WTC11 (cell line): ENCODE measurements at regions not wholly inside any gene's neighbourhood (a gene's known extent, or its start where the extent isn't known, plus 50 kb on each side); places are given as distances from the start of the nearest gene placed in this dataset.

Experiments used
- ARID4B ChIP-seq: sonication (generic); formaldehyde crosslinking; IDR thresholded peaks from 2 replicates; pipeline ENCODE4 v1.8.0; 2023; ENCODE audit warnings: missing genetic modification reagents, mild to moderate bottlenecking, borderline replicate concordance
- ATF2 ChIP-seq: sonication (generic); formaldehyde crosslinking; IDR thresholded peaks from 2 replicates; pipeline ENCODE4 v1.8.1; 2022; ENCODE audit warnings: low read depth, missing genetic modification reagents, borderline replicate concordance
- CDX4 ChIP-seq: fragments of 250-450 bp; sonication (Bioruptor Pico); IDR thresholded peaks from 2 replicates; pipeline ENCODE4 v1.9.0; 2021; ENCODE audit warnings: moderate library complexity, mild to moderate bottlenecking, inconsistent platforms, borderline replicate concordance
- IRF1 ChIP-seq: sonication (generic); formaldehyde crosslinking; IDR thresholded peaks from 2 replicates; pipeline ENCODE4 v1.8.0; 2023; ENCODE audit warnings: missing genetic modification reagents
- NFYB ChIP-seq: sonication (generic); formaldehyde crosslinking; conservative IDR thresholded peaks from 2 replicates; pipeline ENCODE4 v1.8.0; 2022; ENCODE audit warnings: low read depth, missing genetic modification reagents
- SMAD3 ChIP-seq: sonication (generic); formaldehyde crosslinking; IDR thresholded peaks from 2 replicates; pipeline ENCODE4 v1.8.0; 2022; ENCODE audit warnings: missing genetic modification reagents, mild to moderate bottlenecking, borderline replicate concordance
- ZNF121 ChIP-seq: sonication (generic); formaldehyde crosslinking; IDR thresholded peaks from 2 replicates; pipeline ENCODE4 v1.8.0; 2023; ENCODE audit warnings: missing genetic modification reagents
- ZNF263 ChIP-seq: sonication (generic); formaldehyde crosslinking; IDR thresholded peaks from 2 replicates; pipeline ENCODE4 v1.8.1; 2022; ENCODE audit warnings: low read depth, mild to moderate bottlenecking, moderate library complexity, missing genetic modification reagents
- ZNF423 ChIP-seq: fragments of 250-450 bp; sonication (Bioruptor Pico); IDR thresholded peaks from 2 replicates; pipeline ENCODE4 v2.1.2; 2022; ENCODE audit warnings: mild to moderate bottlenecking, moderate library complexity
- TF ChIP-seq, protein P1 (sequence below): fragments of 200-600 bp; IDR thresholded peaks from 2 replicates; pipeline ENCODE4 v1.8.0; 2022; ENCODE audit warnings: antibody characterized with exemption
- TF ChIP-seq, protein P2 (sequence below): sonication (generic); formaldehyde crosslinking; IDR thresholded peaks from 2 replicates; pipeline ENCODE4 v1.8.0; 2022; ENCODE audit warnings: mild to moderate bottlenecking, missing genetic modification reagents
- TF ChIP-seq, protein P3 (sequence below): sonication (generic); formaldehyde crosslinking; IDR thresholded peaks from 2 replicates; pipeline ENCODE4 v1.8.0; 2022; ENCODE audit warnings: missing genetic modification reagents
- TF ChIP-seq, protein P4 (sequence below): sonication (generic); formaldehyde crosslinking; IDR thresholded peaks from 2 replicates; pipeline ENCODE4 v1.8.1; 2023; ENCODE audit warnings: mild to moderate bottlenecking, missing genetic modification reagents, moderate library complexity

- TF ChIP-seq NFYB (CRISPR knock-in tag) (no peak), CDX4 (CRISPR knock-in tag) (no peak), ATF2 (CRISPR knock-in tag) (no peak), SMAD3 (CRISPR knock-in tag) (no peak), ZNF423 (CRISPR knock-in tag) (no peak), ZNF121 (CRISPR knock-in tag) (no peak), ARID4B (CRISPR knock-in tag) (no peak), ZNF263 (CRISPR knock-in tag) (no peak), IRF1 (no peak)
- TF ChIP-seq, protein P1, sequence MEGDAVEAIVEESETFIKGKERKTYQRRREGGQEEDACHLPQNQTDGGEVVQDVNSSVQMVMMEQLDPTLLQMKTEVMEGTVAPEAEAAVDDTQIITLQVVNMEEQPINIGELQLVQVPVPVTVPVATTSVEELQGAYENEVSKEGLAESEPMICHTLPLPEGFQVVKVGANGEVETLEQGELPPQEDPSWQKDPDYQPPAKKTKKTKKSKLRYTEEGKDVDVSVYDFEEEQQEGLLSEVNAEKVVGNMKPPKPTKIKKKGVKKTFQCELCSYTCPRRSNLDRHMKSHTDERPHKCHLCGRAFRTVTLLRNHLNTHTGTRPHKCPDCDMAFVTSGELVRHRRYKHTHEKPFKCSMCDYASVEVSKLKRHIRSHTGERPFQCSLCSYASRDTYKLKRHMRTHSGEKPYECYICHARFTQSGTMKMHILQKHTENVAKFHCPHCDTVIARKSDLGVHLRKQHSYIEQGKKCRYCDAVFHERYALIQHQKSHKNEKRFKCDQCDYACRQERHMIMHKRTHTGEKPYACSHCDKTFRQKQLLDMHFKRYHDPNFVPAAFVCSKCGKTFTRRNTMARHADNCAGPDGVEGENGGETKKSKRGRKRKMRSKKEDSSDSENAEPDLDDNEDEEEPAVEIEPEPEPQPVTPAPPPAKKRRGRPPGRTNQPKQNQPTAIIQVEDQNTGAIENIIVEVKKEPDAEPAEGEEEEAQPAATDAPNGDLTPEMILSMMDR = no peak
- TF ChIP-seq, protein P2, sequence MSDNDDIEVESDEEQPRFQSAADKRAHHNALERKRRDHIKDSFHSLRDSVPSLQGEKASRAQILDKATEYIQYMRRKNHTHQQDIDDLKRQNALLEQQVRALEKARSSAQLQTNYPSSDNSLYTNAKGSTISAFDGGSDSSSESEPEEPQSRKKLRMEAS (CRISPR knock-in tag) = no peak
- TF ChIP-seq, protein P3, sequence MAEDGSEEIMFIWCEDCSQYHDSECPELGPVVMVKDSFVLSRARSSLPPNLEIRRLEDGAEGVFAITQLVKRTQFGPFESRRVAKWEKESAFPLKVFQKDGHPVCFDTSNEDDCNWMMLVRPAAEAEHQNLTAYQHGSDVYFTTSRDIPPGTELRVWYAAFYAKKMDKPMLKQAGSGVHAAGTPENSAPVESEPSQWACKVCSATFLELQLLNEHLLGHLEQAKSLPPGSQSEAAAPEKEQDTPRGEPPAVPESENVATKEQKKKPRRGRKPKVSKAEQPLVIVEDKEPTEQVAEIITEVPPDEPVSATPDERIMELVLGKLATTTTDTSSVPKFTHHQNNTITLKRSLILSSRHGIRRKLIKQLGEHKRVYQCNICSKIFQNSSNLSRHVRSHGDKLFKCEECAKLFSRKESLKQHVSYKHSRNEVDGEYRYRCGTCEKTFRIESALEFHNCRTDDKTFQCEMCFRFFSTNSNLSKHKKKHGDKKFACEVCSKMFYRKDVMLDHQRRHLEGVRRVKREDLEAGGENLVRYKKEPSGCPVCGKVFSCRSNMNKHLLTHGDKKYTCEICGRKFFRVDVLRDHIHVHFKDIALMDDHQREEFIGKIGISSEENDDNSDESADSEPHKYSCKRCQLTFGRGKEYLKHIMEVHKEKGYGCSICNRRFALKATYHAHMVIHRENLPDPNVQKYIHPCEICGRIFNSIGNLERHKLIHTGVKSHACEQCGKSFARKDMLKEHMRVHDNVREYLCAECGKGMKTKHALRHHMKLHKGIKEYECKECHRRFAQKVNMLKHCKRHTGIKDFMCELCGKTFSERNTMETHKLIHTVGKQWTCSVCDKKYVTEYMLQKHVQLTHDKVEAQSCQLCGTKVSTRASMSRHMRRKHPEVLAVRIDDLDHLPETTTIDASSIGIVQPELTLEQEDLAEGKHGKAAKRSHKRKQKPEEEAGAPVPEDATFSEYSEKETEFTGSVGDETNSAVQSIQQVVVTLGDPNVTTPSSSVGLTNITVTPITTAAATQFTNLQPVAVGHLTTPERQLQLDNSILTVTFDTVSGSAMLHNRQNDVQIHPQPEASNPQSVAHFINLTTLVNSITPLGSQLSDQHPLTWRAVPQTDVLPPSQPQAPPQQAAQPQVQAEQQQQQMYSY = no peak
- TF ChIP-seq, protein P4, sequence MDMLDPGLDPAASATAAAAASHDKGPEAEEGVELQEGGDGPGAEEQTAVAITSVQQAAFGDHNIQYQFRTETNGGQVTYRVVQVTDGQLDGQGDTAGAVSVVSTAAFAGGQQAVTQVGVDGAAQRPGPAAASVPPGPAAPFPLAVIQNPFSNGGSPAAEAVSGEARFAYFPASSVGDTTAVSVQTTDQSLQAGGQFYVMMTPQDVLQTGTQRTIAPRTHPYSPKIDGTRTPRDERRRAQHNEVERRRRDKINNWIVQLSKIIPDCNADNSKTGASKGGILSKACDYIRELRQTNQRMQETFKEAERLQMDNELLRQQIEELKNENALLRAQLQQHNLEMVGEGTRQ (CRISPR knock-in tag) = no peak
These were observed 1607.1 kb downstream of the REEP3 start for GRCh38 chr10:65128277-65128676.
